IMR-90 (cell line): ENCODE measurements at regions not wholly inside any gene's neighbourhood (a gene's known extent, or its start where the extent isn't known, plus 50 kb on each side); places are given as distances from the start of the nearest gene placed in this dataset.
A peak's percentile ranks its signal among the peaks of the same experiment; 100 is the strongest.

Experiments
- ATAC-seq: fragments of 200-7000 bp; cut with Tn5 transposase; 2 replicates; pipeline ENCODE4 v1.9.1; 2020; ENCODE audit warnings: low read depth, mild to moderate bottlenecking, moderate library complexity
- BruUV-seq: library from RNA; stranded (reverse); fragments of 400-500 nt; replicated peaks from 2 replicates; lab custom pipeline; 2021; lab: Mats Ljungman, UMichigan
- CTCF ChIA-PET: fragments of 300-600 bp; formaldehyde crosslinking; extraction: SDS; loops from one replicate; lab custom pipeline; 2021; ENCODE audit warnings: antibody characterized with exemption; lab: Yijun Ruan, JAX
- POLR2A ChIA-PET: fragments of 300-600 bp; sonication (Branson Sonifier 250); formaldehyde crosslinking; loops from one replicate; lab custom pipeline; 2022; ENCODE audit warnings: antibody characterized with exemption; ENCODE audit not compliant: unreplicated experiment; lab: Charles Lee
- DNase-seq: peaks from one replicate; pipeline ENCODE4 v3.0.0; 2013
- H2AFZ ChIP-seq: replicated peaks from 2 replicates; pipeline ENCODE3; 2013; ENCODE audit warnings: low read length, mild to moderate bottlenecking; ENCODE audit not compliant: poor library complexity
- H2AK5ac ChIP-seq: 2 replicates; pipeline ENCODE4 v1.6.1; 2013; ENCODE audit warnings: low read depth, low read length, inconsistent platforms
- H2AK9ac ChIP-seq: replicated peaks from 2 replicates; pipeline ENCODE3; 2013; ENCODE audit warnings: mild to moderate bottlenecking, low read depth, low read length, moderate library complexity; ENCODE audit not compliant: poor library complexity
- H2BK120ac ChIP-seq: 2 replicates; pipeline ENCODE4 v1.6.1; 2013; ENCODE audit warnings: low read depth, low read length, inconsistent platforms
- H2BK15ac ChIP-seq: 3 replicates; pipeline ENCODE4 v1.6.1; 2013; ENCODE audit warnings: low read depth, low read length, inconsistent platforms
- H2BK20ac ChIP-seq: 2 replicates; pipeline ENCODE4 v1.6.1; 2013; ENCODE audit warnings: low read depth, mild to moderate bottlenecking, inconsistent platforms, low read length, moderate library complexity
- H2BK5ac ChIP-seq: 2 replicates; pipeline ENCODE4 v1.6.1; 2013; ENCODE audit warnings: mild to moderate bottlenecking, low read depth, low read length, inconsistent platforms; ENCODE audit not compliant: poor library complexity, severe bottlenecking
- H3K14ac ChIP-seq: replicated peaks from 2 replicates; pipeline ENCODE4 v1.6.1; 2013; ENCODE audit warnings: low read depth, low read length, inconsistent platforms
- H3K18ac ChIP-seq: 2 replicates; pipeline ENCODE4 v1.6.1; 2013; ENCODE audit warnings: low read depth, low read length, control low read depth
- H3K23ac ChIP-seq: 2 replicates; pipeline ENCODE4 v1.6.1; 2013; ENCODE audit warnings: low read depth, low read length, inconsistent platforms
- H3K27ac ChIP-seq: 2 replicates; pipeline ENCODE4 v1.5.1; 2013; ENCODE audit warnings: mild to moderate bottlenecking, control low read depth, low read length; ENCODE audit not compliant: insufficient read depth
- H3K27me3 ChIP-seq: 2 replicates; pipeline ENCODE4 v1.6.1; 2013; ENCODE audit warnings: low read length; ENCODE audit not compliant: control insufficient read depth, insufficient read depth
- H3K36me3 ChIP-seq: 2 replicates; pipeline ENCODE4 v1.6.1; 2013; ENCODE audit warnings: low read length, mixed read lengths; ENCODE audit not compliant: control insufficient read depth, insufficient read depth
- H3K4ac ChIP-seq: 2 replicates; pipeline ENCODE4 v1.6.1; 2013; ENCODE audit warnings: low read depth, low read length, inconsistent platforms
- H3K4me1 ChIP-seq: 2 replicates; pipeline ENCODE4 v1.6.1; 2013; ENCODE audit warnings: low read length, mixed read lengths; ENCODE audit not compliant: control insufficient read depth, insufficient read depth
- H3K4me2 ChIP-seq: 2 replicates; pipeline ENCODE4 v1.6.1; 2013; ENCODE audit warnings: low read depth, mild to moderate bottlenecking, control low read depth, low read length, moderate library complexity
- H3K4me3 ChIP-seq: 2 replicates; pipeline ENCODE4 v1.5.1; 2013; ENCODE audit warnings: low read depth, mild to moderate bottlenecking, control low read depth, low read length, moderate library complexity; ENCODE audit not compliant: insufficient read depth
- H3K56ac ChIP-seq: 2 replicates; pipeline ENCODE4 v1.6.1; 2013; ENCODE audit warnings: low read length, inconsistent platforms; ENCODE audit not compliant: insufficient read depth; ENCODE audit errors: extremely low read depth
- H3K79me1 ChIP-seq, 2 experiments: 2 replicates each; pipeline ENCODE4 v1.6.1; 2013; ENCODE audit warnings: low read length in 2 of 2, inconsistent platforms in 1 of 2, low read depth in 1 of 2
- H3K9ac ChIP-seq: 2 replicates; pipeline ENCODE4 v1.6.1; 2013; ENCODE audit warnings: low read depth, low read length, control low read depth
- H3K9me1 ChIP-seq: 2 replicates; pipeline ENCODE4 v1.6.1; 2013; ENCODE audit warnings: low read length, inconsistent platforms; ENCODE audit not compliant: insufficient read depth
- H3K9me3 ChIP-seq: 2 replicates; pipeline ENCODE4 v1.6.1; 2013; ENCODE audit warnings: low read length; ENCODE audit not compliant: control insufficient read depth, insufficient read depth
- H4K20me1 ChIP-seq: 2 replicates; pipeline ENCODE4 v1.6.1; 2013; ENCODE audit warnings: low read length, inconsistent platforms; ENCODE audit not compliant: insufficient read depth
- H4K5ac ChIP-seq: 2 replicates; pipeline ENCODE4 v1.6.1; 2013; ENCODE audit warnings: mild to moderate bottlenecking, low read depth, low read length, control low read depth
- H4K8ac ChIP-seq, 2 experiments: 2 replicates each; pipeline ENCODE4 v1.6.1; 2013; ENCODE audit warnings: low read depth in 2 of 2, low read length in 2 of 2, control low read depth in 1 of 2, inconsistent platforms in 1 of 2
- H4K91ac ChIP-seq: 2 replicates; pipeline ENCODE4 v1.6.1; 2013; ENCODE audit warnings: low read depth, low read length, inconsistent platforms; ENCODE audit not compliant: insufficient read depth
- BHLHE40 ChIP-seq: fragments of 150-350 bp; IDR thresholded peaks from 2 replicates; pipeline ENCODE4 v1.6.1; 2016; ENCODE audit warnings: mild to moderate bottlenecking, low read depth, low read length
- CHD1 ChIP-seq: IDR thresholded peaks from 2 replicates; pipeline ENCODE4 v1.6.1; 2012; ENCODE audit warnings: low read depth, low read length, improper control_type of control experiment
- FOS ChIP-seq: fragments of 150-350 bp; IDR thresholded peaks from 2 replicates; pipeline ENCODE4 v1.6.1; 2016; ENCODE audit warnings: low read depth, low read length
- MAFK ChIP-seq: IDR thresholded peaks from 2 replicates; pipeline ENCODE4 v1.6.1; 2012; ENCODE audit warnings: low read depth, low read length, improper control_type of control experiment
- MAZ ChIP-seq: IDR thresholded peaks from 2 replicates; pipeline ENCODE4 v1.6.1; 2012; ENCODE audit warnings: low read depth, mild to moderate bottlenecking, low read length, improper control_type of control experiment, moderate library complexity, borderline replicate concordance
- MXI1 ChIP-seq: IDR thresholded peaks from 2 replicates; pipeline ENCODE4 v1.6.1; 2012; ENCODE audit warnings: low read depth, mild to moderate bottlenecking, low read length, moderate library complexity, borderline replicate concordance
- NFE2L2 ChIP-seq: fragments of 150-350 bp; IDR thresholded peaks from 2 replicates; pipeline ENCODE4 v1.6.1; 2016; ENCODE audit warnings: low read depth, mild to moderate bottlenecking, low read length
- POLR2A ChIP-seq: IDR thresholded peaks from 2 replicates; pipeline ENCODE4 v1.6.1; 2012; ENCODE audit warnings: mild to moderate bottlenecking, low read depth, low read length
- RAD21 ChIP-seq: IDR thresholded peaks from 2 replicates; pipeline ENCODE4 v1.6.1; 2012; ENCODE audit warnings: low read length, improper control_type of control experiment
- RCOR1 ChIP-seq: IDR thresholded peaks from 2 replicates; pipeline ENCODE4 v1.6.1; 2012; ENCODE audit warnings: mild to moderate bottlenecking, low read length, improper control_type of control experiment; ENCODE audit not compliant: insufficient replicate concordance
- RFX5 ChIP-seq: IDR thresholded peaks from 2 replicates; pipeline ENCODE4 v1.8.0; 2012; ENCODE audit warnings: low read depth, mild to moderate bottlenecking, low read length, moderate library complexity
- SMC3 ChIP-seq: fragments of 150-350 bp; IDR thresholded peaks from 2 replicates; pipeline ENCODE4 v1.6.1; 2016; ENCODE audit warnings: low read depth, mild to moderate bottlenecking, antibody characterized with exemption, low read length, moderate library complexity
- WGBS, 2 experiments: methylation state at CpG; one replicate each; pipeline versions ENCODE4 v1.1.5 to v1.1.7; 2013; ENCODE audit warnings: missing lambda C conversion rate in 2 of 2; ENCODE audit not compliant: insufficient read length in 1 of 2; ENCODE audit errors: extremely low coverage in 2 of 2; 5-methylcytosine and 5-hydroxymethylcytosine counted together
- dilution Hi-C: fragments of 300-500 bp; cut with HindIII; formaldehyde crosslinking; loops from one replicate; pipeline ENCODE4 v1.14.3; 2018; ENCODE audit warnings: low sequenced_read_pairs; ENCODE audit not compliant: unreplicated experiment
- in situ Hi-C: fragments of 300-500 bp; cut with MboI; formaldehyde crosslinking; loops from 3 replicates; pipeline ENCODE4 v1.14.3; 2019; ENCODE audit warnings: low sequenced_read_pairs, inconsistent platforms, mixed read lengths
- intact Hi-C: fragments of 100-400 bp; cut with micrococcal nuclease; formaldehyde crosslinking; loops from 2 replicates; pipeline ENCODE4 v1.10.0; 2022
- TF ChIP-seq, protein P1 (sequence below): conservative IDR thresholded peaks from 2 replicates; pipeline ENCODE4 v1.5.1; 2012; ENCODE audit warnings: mild to moderate bottlenecking, low read depth, low read length, improper control_type of control experiment
- TF ChIP-seq, protein P2 (sequence below): fragments of 150-350 bp; IDR thresholded peaks from 2 replicates; pipeline ENCODE4 v1.6.1; 2016; ENCODE audit warnings: low read depth, mild to moderate bottlenecking, low read length, moderate library complexity, borderline replicate concordance
- TF ChIP-seq, protein P3 (sequence below): fragments of 150-350 bp; IDR thresholded peaks from 2 replicates; pipeline ENCODE4 v1.6.1; 2017; ENCODE audit warnings: mild to moderate bottlenecking, antibody characterized with exemption, low read length, low read depth

DNA sequence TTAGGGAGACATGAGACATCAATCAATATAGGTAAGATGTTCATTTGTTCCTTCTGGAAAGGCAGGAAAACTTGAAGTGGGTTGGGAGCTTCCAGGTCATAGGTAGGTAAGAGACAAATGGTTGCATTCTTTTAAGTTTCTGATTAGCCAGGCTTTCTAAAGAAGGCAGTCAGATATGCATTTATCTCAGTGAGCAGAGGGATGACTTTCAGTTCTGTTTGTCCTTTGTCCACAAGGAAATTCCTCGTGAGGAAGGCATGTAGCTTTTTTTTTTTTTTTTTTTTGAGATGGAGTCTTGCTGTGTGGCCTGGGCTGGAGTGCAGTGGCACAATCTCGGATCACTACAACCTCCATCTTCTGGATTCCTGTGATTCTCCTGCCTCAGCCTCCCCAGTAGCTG lies 155.3 kb upstream of the ABCA1 start:
- Histone ChIP-seq H3K27ac (no peak overlapping the region), H2AFZ (no peak overlapping the region), H3K4me3 (no peak overlapping the region), H4K5ac (no peak overlapping the region), H2BK120ac (no peak overlapping the region), H3K27me3 (no peaks in the 10 kb centered on the region), H3K4me2 (no peak overlapping the region), H3K18ac (peak overlapping the region; percentile 26; the same call in 1 of the 2 replicates), H3K14ac (no peak overlapping the region), H3K4ac (no peak overlapping the region), H2BK20ac (no peak overlapping the region), H2AK5ac (no peak overlapping the region), H3K4me1 (no peaks in the 10 kb centered on the region), H3K36me3 (no peaks in the 10 kb centered on the region), H3K9me1 (no peaks in the 10 kb centered on the region), H3K9ac (no peak overlapping the region), H3K23ac (no peak overlapping the region), H3K9me3 (no peaks in the 10 kb centered on the region), H3K79me1 (no peaks in the 10 kb centered on the region), H2BK15ac (no peak overlapping the region), H4K20me1 (no peaks in the 10 kb centered on the region), H2BK5ac (no peak overlapping the region), H4K91ac (no peak overlapping the region), H3K56ac (no peak overlapping the region), H4K8ac (no peak overlapping the region), H2AK9ac (no peak overlapping the region)
- TF ChIP-seq NFE2L2 (no peak), CHD1 (no peak), RFX5 (no peak), SMC3 (no peak), FOS (no peak), POLR2A (no peak), MXI1 (no peak), RAD21 (no peak), MAZ (no peak), MAFK (no peak), BHLHE40 (no peak), RCOR1 (no peak)
- TF ChIP-seq, protein P1, sequence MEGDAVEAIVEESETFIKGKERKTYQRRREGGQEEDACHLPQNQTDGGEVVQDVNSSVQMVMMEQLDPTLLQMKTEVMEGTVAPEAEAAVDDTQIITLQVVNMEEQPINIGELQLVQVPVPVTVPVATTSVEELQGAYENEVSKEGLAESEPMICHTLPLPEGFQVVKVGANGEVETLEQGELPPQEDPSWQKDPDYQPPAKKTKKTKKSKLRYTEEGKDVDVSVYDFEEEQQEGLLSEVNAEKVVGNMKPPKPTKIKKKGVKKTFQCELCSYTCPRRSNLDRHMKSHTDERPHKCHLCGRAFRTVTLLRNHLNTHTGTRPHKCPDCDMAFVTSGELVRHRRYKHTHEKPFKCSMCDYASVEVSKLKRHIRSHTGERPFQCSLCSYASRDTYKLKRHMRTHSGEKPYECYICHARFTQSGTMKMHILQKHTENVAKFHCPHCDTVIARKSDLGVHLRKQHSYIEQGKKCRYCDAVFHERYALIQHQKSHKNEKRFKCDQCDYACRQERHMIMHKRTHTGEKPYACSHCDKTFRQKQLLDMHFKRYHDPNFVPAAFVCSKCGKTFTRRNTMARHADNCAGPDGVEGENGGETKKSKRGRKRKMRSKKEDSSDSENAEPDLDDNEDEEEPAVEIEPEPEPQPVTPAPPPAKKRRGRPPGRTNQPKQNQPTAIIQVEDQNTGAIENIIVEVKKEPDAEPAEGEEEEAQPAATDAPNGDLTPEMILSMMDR, result no peak
- TF ChIP-seq, protein P2, sequence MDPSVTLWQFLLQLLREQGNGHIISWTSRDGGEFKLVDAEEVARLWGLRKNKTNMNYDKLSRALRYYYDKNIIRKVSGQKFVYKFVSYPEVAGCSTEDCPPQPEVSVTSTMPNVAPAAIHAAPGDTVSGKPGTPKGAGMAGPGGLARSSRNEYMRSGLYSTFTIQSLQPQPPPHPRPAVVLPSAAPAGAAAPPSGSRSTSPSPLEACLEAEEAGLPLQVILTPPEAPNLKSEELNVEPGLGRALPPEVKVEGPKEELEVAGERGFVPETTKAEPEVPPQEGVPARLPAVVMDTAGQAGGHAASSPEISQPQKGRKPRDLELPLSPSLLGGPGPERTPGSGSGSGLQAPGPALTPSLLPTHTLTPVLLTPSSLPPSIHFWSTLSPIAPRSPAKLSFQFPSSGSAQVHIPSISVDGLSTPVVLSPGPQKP, result no peak
- TF ChIP-seq, protein P3, sequence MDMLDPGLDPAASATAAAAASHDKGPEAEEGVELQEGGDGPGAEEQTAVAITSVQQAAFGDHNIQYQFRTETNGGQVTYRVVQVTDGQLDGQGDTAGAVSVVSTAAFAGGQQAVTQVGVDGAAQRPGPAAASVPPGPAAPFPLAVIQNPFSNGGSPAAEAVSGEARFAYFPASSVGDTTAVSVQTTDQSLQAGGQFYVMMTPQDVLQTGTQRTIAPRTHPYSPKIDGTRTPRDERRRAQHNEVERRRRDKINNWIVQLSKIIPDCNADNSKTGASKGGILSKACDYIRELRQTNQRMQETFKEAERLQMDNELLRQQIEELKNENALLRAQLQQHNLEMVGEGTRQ, result no peak
- in situ Hi-C loops (loop anchor here (10.0 kb wide), 1 partner anchor 62 kb away; no protein-coding TSS in a partner anchor), intact Hi-C loops (no loop called here), dilution Hi-C loops (no loop called here)
- DNase-seq (no peak), ATAC-seq (no peak)
- POLR2A ChIA-PET, result no interaction called here
- no CpG with 5 or more reads among the region's 2 CpGs for WGBS, 2 experiments
- BruUV-seq, result no TSS peak
- CTCF ChIA-PET, result no interaction called here
